ENCODE measurements at regions not wholly inside any gene's neighbourhood (a gene's known extent, or its start where the extent isn't known, plus 50 kb on each side); places are given as distances from the start of the nearest gene placed in this dataset.
A peak's percentile ranks its signal among the peaks of the same experiment; 100 is the strongest.
"Not testable (repeated sequence)": the region's sequence is repeated elsewhere in the genome, so short reads cannot be mapped to it uniquely, and the experiment has no call there.

DNA sequence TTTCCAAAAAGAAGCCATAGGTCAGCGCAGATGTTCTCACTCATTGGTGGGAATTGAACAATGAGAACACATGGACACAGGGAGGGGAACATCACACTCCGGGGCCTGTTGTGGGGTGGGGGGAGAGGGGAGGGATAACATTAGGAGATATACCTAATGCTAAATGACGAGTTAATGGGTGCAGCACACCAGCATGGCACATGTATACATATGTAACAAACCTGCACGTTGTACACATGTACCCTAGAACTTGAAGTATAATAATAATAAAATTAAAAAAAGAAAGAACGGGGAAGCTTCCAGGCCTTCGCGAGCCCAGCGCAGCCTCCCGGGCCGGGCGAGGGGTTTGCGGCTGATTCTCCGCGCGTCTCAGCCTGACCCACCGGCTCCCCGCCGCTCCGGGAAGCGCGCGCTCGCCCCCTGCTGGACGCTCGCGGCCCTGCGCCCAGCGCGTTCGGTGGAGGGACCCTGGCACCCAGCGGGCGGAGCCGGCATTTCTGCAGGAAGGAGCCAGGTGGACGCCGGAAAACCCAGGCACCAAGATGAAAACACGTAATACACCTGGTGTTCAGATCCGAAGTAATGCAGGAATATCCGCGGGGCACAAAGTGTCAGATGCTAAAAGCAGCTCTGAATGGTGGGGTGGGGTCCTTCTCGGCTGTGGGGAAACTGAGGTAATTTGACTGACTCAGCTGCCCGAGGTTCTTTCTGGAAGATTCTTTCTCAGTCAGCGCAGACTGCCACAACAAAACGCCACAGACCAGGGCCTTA, 67.1 kb upstream of the PPP1R26 start:
- H3K4me3 Mint-ChIP-seq; H3K27ac Mint-ChIP-seq; H3K36me3 ChIP-seq (ENCODE audit: insufficient read depth, low read length); H3K27ac ChIP-seq (ENCODE audit: low read depth, low read length); POLR2A ChIA-PET; H3K27me3 ChIP-seq (ENCODE audit: insufficient read depth, low read length, poor library complexity, severe bottlenecking); H3K4me1 ChIP-seq (ENCODE audit: insufficient read depth, low read length); H3K9me3 ChIP-seq (ENCODE audit: low read length); H3K36me3 Mint-ChIP-seq; H3K4me1 Mint-ChIP-seq; H3K9me3 Mint-ChIP-seq; H3K4me3 ChIP-seq (ENCODE audit: low read length): not testable (repeated sequence)
- CTCF ChIA-PET, result interaction anchor here (0.9 to 1.9 kb wide), 4 partner anchors 9 to 964 kb away, joined by 3 to 6 read pairs (median 3); no protein-coding TSS in a partner anchor
- peak; percentile 40 to 59 (median 52) for DNase-seq
- peaks cover 8 to 12% of the 10 kb centered on the region in 2 donors for H3K27me3 Mint-ChIP-seq

DNA sequence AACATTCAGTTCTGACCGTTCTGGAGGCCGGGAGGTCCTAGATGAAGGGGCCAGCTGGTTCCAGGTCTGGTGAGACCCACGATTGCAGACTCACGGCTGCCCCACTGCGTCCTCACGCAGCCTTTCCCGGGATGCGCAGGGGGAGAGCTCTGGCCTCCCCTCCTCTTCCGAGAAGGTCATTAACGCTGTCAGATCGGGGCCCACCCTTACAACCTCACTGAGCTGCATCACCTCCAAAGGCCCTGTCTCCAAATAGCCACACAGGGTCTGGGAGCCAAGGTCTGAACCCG, 66.6 kb upstream of the PPP1R26 start:
- CTCF ChIA-PET, result interaction anchor here (0.9 to 1.2 kb wide), 2 partner anchors 9 to 963 kb away, joined by 3 read pairs; no protein-coding TSS in a partner anchor
- no peak for DNase-seq

DNA sequence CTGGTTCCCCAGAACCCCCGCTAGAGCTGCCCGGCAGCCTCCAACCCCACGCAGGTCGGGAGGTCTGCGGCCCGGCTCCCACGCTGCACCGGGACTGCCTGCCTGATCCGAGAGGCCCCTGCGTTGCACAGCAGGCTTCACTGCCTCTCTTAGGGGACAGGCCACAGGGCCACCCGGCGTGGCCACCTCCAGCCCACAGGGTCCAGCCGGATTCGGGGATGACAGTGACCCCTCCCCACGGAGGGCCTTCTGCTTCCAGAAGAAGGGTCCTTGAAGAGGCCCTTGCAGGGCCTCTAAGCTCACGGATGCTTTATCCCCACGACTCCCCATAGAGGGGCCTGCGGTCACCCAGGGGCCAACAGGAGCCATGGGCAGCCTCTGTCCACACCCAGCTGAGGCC, 66.1 kb upstream of the PPP1R26 start:
- POLR2A ChIA-PET, result no interaction called here
- no peaks in the 10 kb centered on the region for H3K4me1 ChIP-seq (ENCODE audit: insufficient read depth, low read length)
- no peak overlapping the region for H3K4me3 ChIP-seq (ENCODE audit: low read length)
- Mint-ChIP-seq H3K27me3 (peaks cover 3 to 10% of the 10 kb centered on the region in 2 donors), H3K27ac (no peak overlapping the region), H3K36me3 (no peaks in the 10 kb centered on the region), H3K4me3 (no peak overlapping the region), H3K9me3 (no peaks in the 10 kb centered on the region), H3K4me1 (no peaks in the 10 kb centered on the region)
- no peaks in the 10 kb centered on the region for H3K9me3 ChIP-seq (ENCODE audit: low read length)
- no peak overlapping the region for H3K27ac ChIP-seq (ENCODE audit: low read depth, low read length)
- no peak for DNase-seq
- no peaks in the 10 kb centered on the region for H3K36me3 ChIP-seq (ENCODE audit: insufficient read depth, low read length)
- CTCF ChIA-PET, result interaction anchor here (0.9 to 1.2 kb wide), 2 partner anchors 10 to 964 kb away, joined by 3 read pairs; no protein-coding TSS in a partner anchor
- peaks cover 4% of the 10 kb centered on the region for H3K27me3 ChIP-seq (ENCODE audit: insufficient read depth, low read length, poor library complexity, severe bottlenecking)

More for the DNA sequence above, 66.6 kb upstream of the PPP1R26 start:
- Histone ChIP-seq H3K4me1 (ENCODE audit: insufficient read depth, low read length) (no peaks in the 10 kb centered on the region), H3K27me3 (ENCODE audit: insufficient read depth, low read length, poor library complexity, severe bottlenecking) (peaks cover 4% of the 10 kb centered on the region), H3K9me3 (ENCODE audit: low read length) (no peaks in the 10 kb centered on the region), H3K36me3 (ENCODE audit: insufficient read depth, low read length) (no peaks in the 10 kb centered on the region), H3K4me3 (ENCODE audit: low read length) (no peak overlapping the region), H3K27ac (ENCODE audit: low read depth, low read length) (no peak overlapping the region)
- Mint-ChIP-seq H3K9me3 (no peaks in the 10 kb centered on the region), H3K27me3 (peaks cover 7 to 12% of the 10 kb centered on the region in 2 donors), H3K4me1 (no peaks in the 10 kb centered on the region), H3K4me3 (no peak overlapping the region), H3K36me3 (no peaks in the 10 kb centered on the region), H3K27ac (no peak overlapping the region)
- POLR2A ChIA-PET, result no interaction called here

DNA sequence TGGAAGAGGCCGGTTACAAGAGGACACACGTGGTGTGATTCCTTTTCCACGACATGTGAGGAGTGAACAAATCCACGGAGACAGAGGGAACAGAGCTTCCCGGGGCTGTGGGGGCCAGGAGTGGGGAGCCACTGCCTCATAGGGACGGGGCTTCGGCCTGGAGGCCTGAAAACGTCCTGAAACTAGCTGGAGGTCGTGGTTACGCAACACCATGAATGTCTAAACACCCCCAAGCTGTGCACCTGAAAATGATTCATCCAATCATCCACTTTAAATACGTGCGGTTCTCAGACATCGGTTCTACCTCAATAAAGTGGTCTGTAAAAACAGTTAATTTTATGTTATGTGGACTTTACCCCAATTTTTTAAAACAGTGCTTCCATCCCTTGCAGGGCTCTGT, 65.3 kb upstream of the PPP1R26 start:
- H3K4me1 Mint-ChIP-seq, result no peaks in the 10 kb centered on the region
- peak overlapping the region in 1 of 7 donors; percentile 24 for H3K4me3 Mint-ChIP-seq
- no peaks in the 10 kb centered on the region for H3K36me3 ChIP-seq (ENCODE audit: insufficient read depth, low read length)
- peaks cover 0 to 12% of the 10 kb centered on the region in 2 donors for H3K27me3 Mint-ChIP-seq
- CTCF ChIA-PET, result no interaction called here
- H3K27ac ChIP-seq (ENCODE audit: low read depth, low read length), result no peak overlapping the region
- H3K27me3 ChIP-seq (ENCODE audit: insufficient read depth, low read length, poor library complexity, severe bottlenecking), result peaks cover 4% of the 10 kb centered on the region
- no peaks in the 10 kb centered on the region for H3K36me3 Mint-ChIP-seq
- DNase-seq, result no peak
- no peak overlapping the region for H3K27ac Mint-ChIP-seq
- no peaks in the 10 kb centered on the region for H3K4me1 ChIP-seq (ENCODE audit: insufficient read depth, low read length)
- H3K9me3 Mint-ChIP-seq, result no peaks in the 10 kb centered on the region
- no peak overlapping the region for H3K4me3 ChIP-seq (ENCODE audit: low read length)
- POLR2A ChIA-PET, result no interaction called here
- no peaks in the 10 kb centered on the region for H3K9me3 ChIP-seq (ENCODE audit: low read length)

DNA sequence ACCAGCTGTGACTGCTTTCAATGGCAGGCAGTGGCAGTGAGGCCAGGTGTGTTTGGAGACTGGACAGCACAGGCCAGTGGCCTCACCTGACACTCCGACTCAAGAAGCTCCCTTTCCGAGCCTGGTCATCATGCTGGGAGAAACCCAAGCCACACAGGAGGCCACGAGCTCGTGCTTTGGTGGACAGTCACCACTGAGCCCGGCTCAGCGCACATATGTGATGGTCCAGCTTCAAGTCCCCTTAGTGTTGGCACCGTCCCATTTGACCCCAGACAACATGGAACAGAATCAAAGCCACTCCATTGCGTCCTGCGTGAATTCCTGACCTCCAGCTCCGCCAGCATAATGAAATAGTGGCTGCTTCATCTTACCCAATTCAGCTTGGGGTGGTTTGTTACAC, 64.0 kb upstream of the PPP1R26 start:
- Mint-ChIP-seq H3K9me3 (no peaks in the 10 kb centered on the region), H3K4me3 (no peak overlapping the region), H3K27ac (no peak overlapping the region), H3K36me3 (no peaks in the 10 kb centered on the region), H3K4me1 (no peaks in the 10 kb centered on the region), H3K27me3 (peaks cover 0 to 17% of the 10 kb centered on the region in 2 donors)
- Histone ChIP-seq H3K4me3 (ENCODE audit: low read length) (no peak overlapping the region), H3K27me3 (ENCODE audit: insufficient read depth, low read length, poor library complexity, severe bottlenecking) (peaks cover 4% of the 10 kb centered on the region), H3K9me3 (ENCODE audit: low read length) (no peaks in the 10 kb centered on the region), H3K36me3 (ENCODE audit: insufficient read depth, low read length) (no peaks in the 10 kb centered on the region), H3K4me1 (ENCODE audit: insufficient read depth, low read length) (no peaks in the 10 kb centered on the region), H3K27ac (ENCODE audit: low read depth, low read length) (no peak overlapping the region)
- DNase-seq, result no peak
- ChIA-PET POLR2A (no interaction called here), CTCF (no interaction called here)

DNA sequence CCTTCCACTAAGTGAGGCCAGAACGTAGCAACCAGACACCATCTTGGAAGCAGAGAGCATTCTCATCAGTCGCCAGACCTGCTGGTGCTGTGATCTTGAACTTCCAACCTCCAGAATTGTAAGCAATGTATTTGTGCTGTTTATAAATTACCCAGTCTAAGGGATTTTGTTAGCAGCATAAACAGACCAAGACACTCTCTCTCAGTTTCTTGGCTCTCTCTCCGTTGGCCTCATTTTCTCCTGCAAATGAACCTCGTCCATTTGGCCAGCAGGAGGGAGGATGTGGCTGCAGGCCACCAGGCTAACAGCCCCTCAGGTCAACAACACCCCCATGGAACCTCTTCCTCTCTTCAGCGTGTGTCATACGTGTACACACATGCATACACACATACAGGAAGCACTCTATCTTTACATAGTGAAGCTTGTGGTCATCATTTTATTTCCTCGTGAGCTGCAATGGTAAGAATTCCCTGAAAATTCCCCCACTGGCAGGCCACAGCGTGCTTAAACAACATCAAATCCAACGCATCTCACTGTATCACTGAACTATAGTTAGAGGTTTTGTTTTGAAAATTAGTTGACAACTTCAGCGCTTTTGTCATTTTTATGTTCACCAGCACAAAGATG, 62.8 kb upstream of the PPP1R26 start:
- Mint-ChIP-seq H3K9me3 (no peaks in the 10 kb centered on the region), H3K4me1 (no peaks in the 10 kb centered on the region), H3K27me3 (peaks cover 0 to 18% of the 10 kb centered on the region in 2 donors), H3K4me3 (no peak overlapping the region), H3K36me3 (no peaks in the 10 kb centered on the region), H3K27ac (no peak overlapping the region)
- peaks cover 4% of the 10 kb centered on the region for H3K27me3 ChIP-seq (ENCODE audit: insufficient read depth, low read length, poor library complexity, severe bottlenecking)
- H3K9me3 ChIP-seq (ENCODE audit: low read length), result no peaks in the 10 kb centered on the region
- no peak overlapping the region for H3K4me3 ChIP-seq (ENCODE audit: low read length)
- ChIA-PET POLR2A (no interaction called here), CTCF (no interaction called here)
- no peaks in the 10 kb centered on the region for H3K36me3 ChIP-seq (ENCODE audit: insufficient read depth, low read length)
- no peaks in the 10 kb centered on the region for H3K4me1 ChIP-seq (ENCODE audit: insufficient read depth, low read length)
- DNase-seq, result no peak
- no peak overlapping the region for H3K27ac ChIP-seq (ENCODE audit: low read depth, low read length)

DNA sequence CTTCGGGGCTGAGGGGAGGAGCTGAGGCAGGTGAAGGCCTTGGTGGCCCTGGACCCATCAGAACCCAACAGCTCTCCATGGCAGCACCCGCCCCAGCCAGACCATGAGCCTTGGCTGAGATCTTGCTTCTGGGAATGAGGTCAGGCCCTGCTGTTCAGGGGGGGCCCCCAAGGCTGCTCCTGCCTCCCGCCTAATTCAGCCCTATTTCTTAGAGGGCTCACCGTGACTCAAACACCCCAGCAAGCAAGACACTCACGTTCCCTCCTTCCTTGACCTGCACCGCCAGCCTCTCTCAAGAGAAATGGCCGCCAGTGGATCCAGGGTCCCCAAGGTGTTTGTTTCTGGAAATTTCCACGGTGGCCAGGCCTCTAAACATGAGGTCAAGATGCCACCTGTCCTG, 61.4 kb upstream of the PPP1R26 start:
- Mint-ChIP-seq H3K9me3 (no peaks in the 10 kb centered on the region), H3K4me1 (no peaks in the 10 kb centered on the region), H3K4me3 (no peak overlapping the region), H3K36me3 (no peaks in the 10 kb centered on the region), H3K27ac (no peak overlapping the region), H3K27me3 (peaks cover 0 to 26% of the 10 kb centered on the region in 2 donors)
- H3K27ac ChIP-seq (ENCODE audit: low read depth, low read length), result no peak overlapping the region
- H3K9me3 ChIP-seq (ENCODE audit: low read length), result no peaks in the 10 kb centered on the region
- peaks cover under 1% of the 10 kb centered on the region for H3K27me3 ChIP-seq (ENCODE audit: insufficient read depth, low read length, poor library complexity, severe bottlenecking)
- no peaks in the 10 kb centered on the region for H3K36me3 ChIP-seq (ENCODE audit: insufficient read depth, low read length)
- POLR2A ChIA-PET, result no interaction called here
- H3K4me1 ChIP-seq (ENCODE audit: insufficient read depth, low read length), result no peaks in the 10 kb centered on the region
- CTCF ChIA-PET, result no interaction called here
- no peak overlapping the region for H3K4me3 ChIP-seq (ENCODE audit: low read length)
- DNase-seq, result no peak

DNA sequence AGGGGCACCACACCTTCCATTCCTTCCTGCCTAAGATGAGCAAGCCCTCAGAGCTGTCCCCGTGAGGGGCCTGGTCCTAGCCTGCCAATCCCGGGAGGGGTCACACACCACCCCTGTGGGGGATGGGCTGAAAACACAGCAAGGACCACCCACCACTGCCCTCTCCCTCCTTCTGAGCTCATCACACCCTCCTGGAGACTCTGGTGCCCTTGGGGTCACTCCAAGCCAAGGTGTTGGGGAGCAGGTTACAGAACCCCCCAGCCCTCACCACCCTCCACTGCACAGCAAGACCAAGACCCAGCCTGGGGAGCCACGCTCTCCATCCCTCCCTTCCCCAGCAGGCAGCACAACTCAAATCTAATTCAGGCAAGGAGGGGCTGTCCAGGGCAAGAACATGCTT, 60.5 kb upstream of the PPP1R26 start:
- H3K4me3 Mint-ChIP-seq, result no peak overlapping the region
- Histone ChIP-seq H3K27me3 (ENCODE audit: insufficient read depth, low read length, poor library complexity, severe bottlenecking) (no peaks in the 10 kb centered on the region), H3K9me3 (ENCODE audit: low read length) (no peaks in the 10 kb centered on the region), H3K4me3 (ENCODE audit: low read length) (no peak overlapping the region), H3K4me1 (ENCODE audit: insufficient read depth, low read length) (no peaks in the 10 kb centered on the region), H3K27ac (ENCODE audit: low read depth, low read length) (no peak overlapping the region), H3K36me3 (ENCODE audit: insufficient read depth, low read length) (no peaks in the 10 kb centered on the region)
- ChIA-PET POLR2A (no interaction called here), CTCF (no interaction called here)
- peaks cover 6 to 31% of the 10 kb centered on the region in 2 donors for H3K27me3 Mint-ChIP-seq
- no peaks in the 10 kb centered on the region for H3K4me1 Mint-ChIP-seq
- no peaks in the 10 kb centered on the region for H3K36me3 Mint-ChIP-seq
- H3K9me3 Mint-ChIP-seq, result peaks cover 0 to 6% (median 6%) of the 10 kb centered on the region in 5 donors
- H3K27ac Mint-ChIP-seq, result no peak overlapping the region
- DNase-seq, result no peak
